GM21737 (cell line): ENCODE measurements at regions not wholly inside any gene's neighbourhood (a gene's known extent, or its start where the extent isn't known, plus 50 kb on each side); places are given as distances from the start of the nearest gene placed in this dataset.

Source experiments
- ATAC-seq: cut with Tn5 transposase; IDR thresholded peaks from one replicate; pipeline ENCODE4 v1.9.1; 2021; ENCODE audit warnings: mild to moderate bottlenecking, moderate library complexity; ENCODE audit not compliant: unreplicated experiment

GRCh38 chr5:68429510-68429909 lies 214.0 kb downstream of the PIK3R1 start:
- no peak for ATAC-seq

GRCh38 chr5:68430279-68430678 lies 214.7 kb downstream of the PIK3R1 start:
- no peak for ATAC-seq

GRCh38 chr5:68431186-68431585 lies 215.6 kb downstream of the PIK3R1 start:
- ATAC-seq = no peak

- no peak for ATAC-seq
These were observed 216.2 kb downstream of the PIK3R1 start for GRCh38 chr5:68431601-68432337.

- ATAC-seq = no peak
These were observed 217.1 kb downstream of the PIK3R1 start for GRCh38 chr5:68432682-68433081.

GRCh38 chr5:68433526-68433922 lies 218.0 kb downstream of the PIK3R1 start:
- no peak for ATAC-seq

- ATAC-seq = peak; percentile 96
These were observed 218.6 kb downstream of the PIK3R1 start for GRCh38 chr5:68433923-68434879.

GRCh38 chr5:68435611-68436010 lies 220.1 kb downstream of the PIK3R1 start:
- no peak for ATAC-seq

- no peak for ATAC-seq
These were observed 221.3 kb downstream of the PIK3R1 start for GRCh38 chr5:68436686-68437520.

- no peak for ATAC-seq
These were observed 223.3 kb downstream of the PIK3R1 start for GRCh38 chr5:68438876-68439275.

GRCh38 chr5:68440245-68440644 lies 224.7 kb downstream of the PIK3R1 start:
- no peak for ATAC-seq

GRCh38 chr5:68440651-68441050 lies 225.1 kb downstream of the PIK3R1 start:
- no peak for ATAC-seq

GRCh38 chr5:68441309-68442073 lies 225.9 kb downstream of the PIK3R1 start:
- ATAC-seq = no peak

- ATAC-seq = no peak
These were observed 227.5 kb downstream of the PIK3R1 start for GRCh38 chr5:68443091-68443490.

- ATAC-seq = no peak
These were observed 228.5 kb downstream of the PIK3R1 start for GRCh38 chr5:68444048-68444447.

- no peak for ATAC-seq
These were observed 229.3 kb downstream of the PIK3R1 start for GRCh38 chr5:68444833-68445232.

GRCh38 chr5:68445257-68446069 lies 229.9 kb downstream of the PIK3R1 start:
- ATAC-seq = no peak

GRCh38 chr5:68446070-68446357 lies 230.5 kb downstream of the PIK3R1 start:
- ATAC-seq = no peak

GRCh38 chr5:68446487-68446894 lies 230.9 kb downstream of the PIK3R1 start:
- ATAC-seq = no peak
